CD4-positive, alpha-beta T cell (primary cell): ENCODE measurements at regions not wholly inside any gene's neighbourhood (a gene's known extent, or its start where the extent isn't known, plus 50 kb on each side); places are given as distances from the start of the nearest gene placed in this dataset.

Source experiments
- ATAC-seq: fragments of 200-7000 bp; cut with Tn5 transposase; one replicate; pipeline ENCODE4 v1.10.0; 2022; ENCODE audit warnings: mild to moderate bottlenecking; ENCODE audit not compliant: poor library complexity
- CTCF ChIA-PET: fragments of 350-600 bp; sonication (Branson Sonifier 250); formaldehyde crosslinking; loops from one replicate; lab custom pipeline; 2021; ENCODE audit warnings: antibody characterized with exemption, inconsistent platforms; lab: Charles Lee
- POLR2A ChIA-PET: fragments of 350-600 bp; sonication (Branson Sonifier 250); formaldehyde crosslinking; loops from one replicate; lab custom pipeline; 2021; ENCODE audit warnings: antibody characterized with exemption, inconsistent platforms; lab: Charles Lee
- DNase-seq, 14 experiments: peaks; one replicate each; pipeline ENCODE4 v3.0.0-alpha.2; 2013 to 2020; ENCODE audit warnings: mixed read lengths in 2 of 14
- H3K27ac ChIP-seq, 2 donors: one replicate each; pipeline versions ENCODE4 v1.5.1 to v1.7.0; 2013; ENCODE audit warnings: low read length in 2 of 2, low read depth in 1 of 2, mild to moderate bottlenecking in 1 of 2
- H3K27me3 ChIP-seq, 2 experiments: 1 replicate in 1 of 2; 2 replicates in 1 of 2; pipeline versions ENCODE4 v1.6.1 to v1.7.0; 2013; ENCODE audit warnings: low read length in 2 of 2, control low read depth in 1 of 2, mild to moderate bottlenecking in 1 of 2, moderate library complexity in 1 of 2; ENCODE audit not compliant: insufficient read depth in 2 of 2, control insufficient read depth in 1 of 2
- H3K36me3 ChIP-seq: one replicate; pipeline ENCODE4 v1.6.1; 2013; ENCODE audit warnings: low read length, control low read depth; ENCODE audit not compliant: insufficient read depth
- H3K4me1 ChIP-seq: one replicate; pipeline ENCODE4 v1.6.1; 2013; ENCODE audit warnings: low read length, control low read depth; ENCODE audit not compliant: insufficient read depth
- H3K4me3 ChIP-seq: one replicate; pipeline ENCODE4 v1.5.1; 2013; ENCODE audit warnings: mild to moderate bottlenecking, low read length, moderate library complexity
- H3K9me3 ChIP-seq, 2 experiments: 1 replicate in 1 of 2; 2 replicates in 1 of 2; pipeline versions ENCODE4 v1.6.1 to v1.7.0; 2013; ENCODE audit warnings: low read length in 2 of 2, mild to moderate bottlenecking in 2 of 2, control low read depth in 1 of 2, moderate library complexity in 1 of 2; ENCODE audit not compliant: control insufficient read depth in 1 of 2, insufficient read depth in 1 of 2
- H3K27ac Mint-ChIP-seq: one replicate; pipeline ENCODE4 v1.8.0; 2020; ENCODE audit warnings: mixed read lengths
- H3K27me3 Mint-ChIP-seq: one replicate; pipeline ENCODE4 v1.8.0; 2021; ENCODE audit warnings: mixed read lengths
- H3K36me3 Mint-ChIP-seq: one replicate; pipeline ENCODE4 v1.8.0; 2021; ENCODE audit warnings: low read depth, mixed read lengths
- H3K4me1 Mint-ChIP-seq: one replicate; pipeline ENCODE4 v1.8.0; 2021; ENCODE audit warnings: low read depth, mixed read lengths
- H3K4me3 Mint-ChIP-seq: one replicate; pipeline ENCODE4 v1.8.0; 2020; ENCODE audit warnings: mild to moderate bottlenecking, mixed read lengths
- H3K9me3 Mint-ChIP-seq: one replicate; pipeline ENCODE4 v1.8.0; 2020; ENCODE audit warnings: mixed read lengths
- CTCF ChIP-seq: fragments of 200-600 bp; IDR thresholded peaks from one replicate; pipeline ENCODE4 v1.8.0; 2022; ENCODE audit warnings: antibody characterized with exemption, mild to moderate bottlenecking
- intact Hi-C, 2 experiments: fragments of 100-400 bp; cut with DNase I in 1 of 2; cut with micrococcal nuclease in 1 of 2; formaldehyde crosslinking; loops; one replicate each; pipeline versions ENCODE4 v1.15.1 to v1.9.0; 2023 to 2025; cut with DNase I, micrococcal nuclease

- intact Hi-C loops = no loop called here
- H3K36me3 ChIP-seq = no peaks in the 10 kb centered on the region
- CTCF ChIA-PET = no interaction called here
- ATAC-seq = no peak
- H3K9me3 ChIP-seq = peaks cover 0 to 13% of the 10 kb centered on the region in 2 experiments
- Mint-ChIP-seq H3K36me3 (no peaks in the 10 kb centered on the region), H3K27me3 (peaks cover 25% of the 10 kb centered on the region), H3K27ac (no peak overlapping the region), H3K9me3 (no peaks in the 10 kb centered on the region), H3K4me3 (no peak overlapping the region), H3K4me1 (no peaks in the 10 kb centered on the region)
- no peak for TF ChIP-seq CTCF
- POLR2A ChIA-PET = no interaction called here
- H3K4me3 ChIP-seq = no peak overlapping the region
- no peak for DNase-seq
- no peak overlapping the region for H3K27ac ChIP-seq
- H3K27me3 ChIP-seq = peaks cover 8% of the 10 kb centered on the region in 2 experiments
- H3K4me1 ChIP-seq = no peaks in the 10 kb centered on the region
Measured at GRCh38 chr12:30200864-30201263, 417.1 kb upstream of the TMTC1 start.

- H3K4me1 Mint-ChIP-seq = no peaks in the 10 kb centered on the region
- intact Hi-C loops = no loop called here
- ChIA-PET POLR2A (no interaction called here), CTCF (no interaction called here)
- H3K36me3 ChIP-seq = no peaks in the 10 kb centered on the region
- no peak overlapping the region for H3K4me3 Mint-ChIP-seq
- peaks cover 0 to 13% of the 10 kb centered on the region in 2 experiments for H3K9me3 ChIP-seq
- H3K9me3 Mint-ChIP-seq = no peaks in the 10 kb centered on the region
- no peak overlapping the region for H3K27ac ChIP-seq
- ATAC-seq = no peak
- H3K4me1 ChIP-seq = no peaks in the 10 kb centered on the region
- no peak overlapping the region for H3K27ac Mint-ChIP-seq
- DNase-seq = no peak
- H3K4me3 ChIP-seq = no peak overlapping the region
- peaks cover 17% of the 10 kb centered on the region for H3K27me3 Mint-ChIP-seq
- H3K27me3 ChIP-seq = peaks cover 3 to 8% of the 10 kb centered on the region in 2 experiments
- no peaks in the 10 kb centered on the region for H3K36me3 Mint-ChIP-seq
- no peak for TF ChIP-seq CTCF
Measured at GRCh38 chr12:30197392-30198057, 413.8 kb upstream of the TMTC1 start.

- no peaks in the 10 kb centered on the region for H3K27me3 Mint-ChIP-seq
- ChIA-PET CTCF (no interaction called here), POLR2A (no interaction called here)
- intact Hi-C loops = no loop called here
- no peaks in the 10 kb centered on the region for H3K4me1 Mint-ChIP-seq
- no peaks in the 10 kb centered on the region for H3K36me3 Mint-ChIP-seq
- H3K9me3 Mint-ChIP-seq = no peaks in the 10 kb centered on the region
- ATAC-seq = no peak
- H3K36me3 ChIP-seq = no peaks in the 10 kb centered on the region
- no peak overlapping the region for H3K27ac ChIP-seq
- H3K9me3 ChIP-seq = no peaks in the 10 kb centered on the region
- no peak overlapping the region for H3K4me3 Mint-ChIP-seq
- no peaks in the 10 kb centered on the region for H3K27me3 ChIP-seq
- no peak overlapping the region for H3K27ac Mint-ChIP-seq
- no peak overlapping the region for H3K4me3 ChIP-seq
- no peak for DNase-seq
- TF ChIP-seq CTCF = no peak
- no peaks in the 10 kb centered on the region for H3K4me1 ChIP-seq
Measured at GRCh38 chr12:30191696-30192455, 408.1 kb upstream of the TMTC1 start.
